GM21529 (cell line): ENCODE measurements at regions not wholly inside any gene's neighbourhood (a gene's known extent, or its start where the extent isn't known, plus 50 kb on each side); places are given as distances from the start of the nearest gene placed in this dataset.

ENCODE experiments used
- ATAC-seq: cut with Tn5 transposase; IDR thresholded peaks from one replicate; pipeline ENCODE4 v1.9.1; 2021; ENCODE audit not compliant: unreplicated experiment

DNA sequence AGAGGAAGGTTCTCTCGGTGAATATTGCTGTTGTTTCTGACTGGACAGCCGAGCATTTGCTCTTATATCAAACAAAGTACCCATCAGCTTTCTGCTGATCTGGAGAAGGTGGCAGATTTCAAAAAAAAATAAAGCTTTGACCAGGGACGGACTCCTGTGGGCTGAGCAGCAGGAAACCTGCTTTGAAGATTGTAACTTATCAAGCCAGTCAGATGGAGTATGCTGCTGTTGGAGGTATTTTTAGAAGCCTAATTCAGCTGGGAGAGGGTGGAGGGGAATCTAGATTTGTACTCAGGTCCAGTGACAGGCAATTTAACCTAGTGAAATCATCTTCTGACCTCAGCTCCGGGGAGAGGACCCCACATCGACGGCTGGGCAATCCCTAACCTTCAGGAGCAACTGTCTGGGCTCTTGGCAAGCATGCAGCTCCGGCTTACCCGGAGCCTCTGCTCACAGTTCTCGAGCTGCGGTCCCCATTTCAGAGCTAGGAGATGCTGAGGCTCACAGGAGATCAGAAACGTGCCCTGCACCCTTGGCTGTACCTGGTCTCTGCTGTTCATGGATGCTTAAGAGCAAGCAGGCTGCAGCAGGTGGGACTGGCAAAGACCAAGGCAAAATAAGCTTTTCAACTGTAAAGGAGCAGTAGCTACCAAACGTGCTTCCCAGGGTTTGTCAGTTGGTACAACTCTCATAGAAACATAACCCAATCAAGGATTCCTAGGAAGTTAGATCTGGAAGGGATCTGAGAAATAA lies 89.3 kb upstream of the ST8SIA2 start:
- no peak for ATAC-seq

GRCh38 chr15:92305343-92305742 lies 88.3 kb upstream of the ST8SIA2 start:
- ATAC-seq: no peak

GRCh38 chr15:92306663-92307062 lies 87.0 kb upstream of the ST8SIA2 start:
- ATAC-seq: no peak

DNA sequence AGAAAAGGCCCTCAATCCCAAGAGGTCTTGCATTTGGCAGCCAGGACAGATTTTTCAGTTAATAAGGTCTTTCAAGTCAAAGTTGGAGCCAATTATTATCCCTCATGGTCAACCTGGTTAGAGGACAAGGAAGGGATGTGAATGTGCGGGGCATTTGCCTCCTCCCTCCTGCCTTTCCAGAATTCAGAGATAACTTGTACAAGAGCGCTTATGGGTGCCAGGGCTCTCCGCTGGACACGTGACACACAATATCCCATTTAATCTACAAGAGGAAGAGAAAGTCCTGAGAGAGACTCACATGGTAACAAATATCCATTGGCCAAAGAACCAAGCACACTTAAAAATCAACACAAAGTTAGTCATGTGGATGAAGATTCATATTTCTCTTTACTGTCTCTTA lies 78.5 kb upstream of the ST8SIA2 start:
- no peak for ATAC-seq

DNA sequence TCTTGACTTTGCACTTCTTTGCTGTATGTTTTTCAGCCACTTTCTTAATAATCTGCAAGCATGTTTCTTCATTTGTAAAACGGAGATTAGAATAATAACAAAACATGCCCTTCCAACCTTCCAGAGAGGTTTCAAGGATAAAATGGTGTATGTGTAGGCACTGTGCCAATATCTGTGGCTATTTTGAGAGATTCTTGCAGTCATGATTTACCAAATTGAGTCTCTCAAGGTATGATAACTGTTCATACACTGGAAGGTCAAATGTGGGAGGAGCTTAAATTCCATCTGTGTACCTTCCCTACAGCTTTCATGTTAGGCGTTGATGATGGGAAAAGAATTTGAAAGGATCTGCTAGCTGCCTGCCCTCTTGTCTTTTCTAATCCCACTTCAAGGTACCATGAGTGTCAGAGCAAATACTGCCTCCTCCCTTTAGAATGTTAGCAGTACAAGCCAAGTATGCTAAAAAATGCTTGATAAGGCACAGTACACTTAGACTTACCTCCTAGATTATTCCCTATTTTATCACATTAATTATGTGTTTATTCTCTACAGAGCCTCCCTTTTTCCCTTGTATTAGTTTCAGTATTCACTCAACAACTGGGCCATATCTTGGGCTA lies 78.0 kb upstream of the ST8SIA2 start:
- no peak for ATAC-seq

- ATAC-seq: no peak
These were observed 76.9 kb upstream of the ST8SIA2 start for GRCh38 chr15:92316586-92317295.

GRCh38 chr15:92320012-92320699 lies 73.5 kb upstream of the ST8SIA2 start:
- ATAC-seq: no peak

GRCh38 chr15:92322566-92323355 lies 70.9 kb upstream of the ST8SIA2 start:
- no peak for ATAC-seq

DNA sequence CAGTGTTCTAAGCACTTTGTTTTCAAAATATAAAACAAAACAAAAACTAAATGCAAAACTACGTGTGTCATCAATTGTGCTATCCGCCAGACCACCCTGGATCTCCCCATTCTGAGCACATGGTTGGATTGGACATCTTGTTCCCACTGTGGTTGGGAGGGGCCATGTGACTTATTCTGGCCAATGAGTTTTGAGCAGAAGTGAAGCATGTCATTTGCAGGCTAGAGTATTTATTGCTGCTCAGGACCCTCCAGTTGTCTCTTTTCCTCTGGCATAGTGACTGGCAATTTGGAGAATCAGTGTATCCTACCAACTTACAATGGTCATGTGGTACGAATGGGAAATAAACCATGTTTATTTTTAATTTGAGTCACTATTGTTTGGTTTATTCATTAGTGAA lies 70.2 kb upstream of the ST8SIA2 start:
- ATAC-seq: no peak

DNA sequence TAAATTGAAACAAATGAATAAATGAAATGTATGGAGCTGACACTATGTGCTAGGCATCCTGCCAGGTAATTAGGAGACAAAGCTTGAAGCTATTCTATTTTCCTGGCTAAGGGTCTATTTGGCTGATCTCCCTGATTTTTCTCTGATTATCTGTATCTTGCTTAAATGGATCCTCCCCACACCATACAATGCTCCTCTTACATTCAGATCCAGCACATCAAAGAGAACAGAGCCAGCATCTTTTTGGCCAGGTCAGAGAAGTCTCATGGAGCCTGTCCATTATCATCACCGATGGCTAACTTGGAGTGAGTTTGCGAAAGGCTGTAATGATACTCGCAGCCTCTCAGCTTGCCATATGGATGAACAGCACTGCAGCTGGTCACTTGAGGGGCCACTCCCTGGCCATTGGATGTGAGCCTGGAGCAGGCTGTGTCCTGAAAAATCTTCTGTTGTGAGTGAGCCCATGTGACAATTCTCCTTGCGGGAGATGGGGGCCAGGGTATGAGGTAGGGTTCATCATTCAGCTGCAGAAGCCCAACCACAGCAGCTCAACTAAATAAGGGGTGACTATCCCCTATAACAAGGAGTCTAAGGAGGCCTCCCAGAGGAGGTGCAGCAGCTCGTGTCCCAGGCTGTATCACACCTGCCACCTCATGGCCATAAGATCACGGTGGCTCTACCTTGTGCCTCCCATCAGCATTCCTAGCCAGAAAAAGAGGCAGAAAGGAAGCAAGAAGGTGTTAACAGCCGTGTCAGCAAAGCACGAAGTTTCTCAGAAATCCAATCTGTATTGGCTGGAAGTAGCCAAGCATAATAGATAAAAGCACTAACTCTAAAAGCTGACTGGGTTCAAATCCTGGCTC lies 69.3 kb upstream of the ST8SIA2 start:
- ATAC-seq: no peak

- ATAC-seq: no peak
These were observed 67.4 kb upstream of the ST8SIA2 start for GRCh38 chr15:92326236-92326635.

DNA sequence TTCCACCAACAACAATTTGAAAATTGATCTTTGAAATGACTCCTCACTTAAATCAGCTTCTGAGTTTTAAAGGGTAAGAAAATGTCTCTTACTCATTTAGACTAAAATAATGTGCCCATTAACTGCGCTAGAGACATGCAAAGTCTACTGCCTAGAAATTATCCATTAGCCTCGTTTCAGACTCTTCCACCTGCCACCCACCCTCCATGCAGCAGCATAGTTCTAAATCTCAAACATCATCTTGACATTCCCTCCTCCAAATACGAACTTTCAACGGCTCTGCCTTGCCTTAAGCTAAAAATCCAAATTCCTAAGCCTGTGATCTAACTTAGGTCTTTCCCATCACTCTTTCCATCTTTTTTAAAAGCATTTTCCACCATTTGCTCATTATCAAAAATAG lies 66.6 kb upstream of the ST8SIA2 start:
- no peak for ATAC-seq

- no peak for ATAC-seq
These were observed 65.5 kb upstream of the ST8SIA2 start for GRCh38 chr15:92328207-92328606.

DNA sequence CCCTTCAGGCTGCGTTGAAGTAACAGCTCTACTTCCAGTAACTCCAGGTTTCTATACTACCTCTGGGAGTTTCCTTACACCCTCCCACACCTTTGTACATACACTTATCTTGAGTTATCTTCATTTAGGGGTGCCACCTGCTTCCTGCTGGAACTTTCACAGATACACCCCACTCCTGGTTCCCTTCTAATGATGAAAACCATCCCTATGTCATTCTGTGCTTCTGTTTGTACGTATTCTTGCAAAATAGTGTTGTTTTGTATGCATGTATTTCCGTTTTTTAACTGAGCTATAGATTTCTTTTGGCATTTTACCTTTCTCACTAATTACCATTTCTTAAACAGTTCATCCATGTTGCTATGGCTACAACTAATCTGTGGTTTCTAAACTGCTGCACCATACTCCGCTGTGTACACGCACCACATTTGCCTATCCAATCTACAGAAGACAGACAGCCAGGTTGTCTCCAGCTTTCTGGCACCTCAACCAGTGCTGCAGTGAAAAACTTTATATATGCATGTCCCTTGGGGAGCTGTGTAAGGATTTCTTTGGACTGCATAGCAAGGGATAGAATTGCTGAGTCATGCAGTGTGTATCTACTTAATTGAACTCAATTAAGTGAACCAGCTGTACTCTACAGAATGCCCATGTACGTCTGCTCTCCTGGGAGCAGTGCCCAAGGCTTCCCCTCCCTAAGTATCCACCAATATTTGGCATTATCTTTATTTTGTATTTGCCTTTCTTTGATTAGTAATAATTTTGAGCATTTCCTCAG lies 61.4 kb upstream of the ST8SIA2 start:
- no peak for ATAC-seq

GRCh38 chr15:92333709-92334108 lies 60.0 kb upstream of the ST8SIA2 start:
- ATAC-seq: no peak

- no peak for ATAC-seq
These were observed 57.2 kb upstream of the ST8SIA2 start for GRCh38 chr15:92336419-92336987.

DNA sequence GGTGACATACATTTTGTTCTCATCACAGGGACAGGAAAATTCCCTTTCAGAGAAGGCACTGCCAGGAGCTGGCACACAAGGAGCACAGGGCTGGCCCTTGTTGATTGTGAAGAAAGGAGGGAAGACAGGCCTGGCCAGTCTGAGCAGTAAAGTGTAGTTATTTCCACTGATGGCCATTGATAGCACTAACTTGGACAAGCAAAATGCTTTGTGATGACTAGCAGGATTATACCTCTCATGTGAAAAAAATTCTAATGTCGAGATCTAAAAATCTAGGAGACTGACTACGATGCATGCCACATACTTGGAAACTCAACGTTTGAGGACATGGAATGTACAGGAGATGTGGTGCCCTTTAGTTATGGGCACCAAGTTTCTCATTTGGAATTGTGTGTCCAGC lies 54.3 kb upstream of the ST8SIA2 start:
- ATAC-seq: no peak
